ENCODE measurements at regions not wholly inside any gene's neighbourhood (a gene's known extent, or its start where the extent isn't known, plus 50 kb on each side); places are given as distances from the start of the nearest gene placed in this dataset.

DNA sequence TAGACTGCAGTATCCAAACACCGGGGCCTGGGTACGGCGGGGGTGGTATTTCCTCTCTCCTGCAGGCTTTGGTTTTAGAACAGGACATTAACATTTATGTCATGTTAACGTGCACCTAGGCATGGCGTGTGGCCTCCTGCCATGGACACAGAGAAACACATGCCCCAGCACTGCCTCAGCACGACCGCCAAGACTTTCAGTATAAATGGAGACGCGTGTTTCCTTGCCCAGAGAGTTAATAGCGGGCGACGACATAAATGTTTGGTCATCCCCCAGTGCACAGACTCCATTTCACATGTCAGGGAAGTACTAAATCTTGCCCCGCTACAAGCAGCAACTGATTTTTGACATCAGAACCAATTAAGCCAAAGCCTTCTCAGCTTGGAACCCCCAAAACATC is 737.9 kb downstream of the RAB28 start:
- no peaks in the 10 kb centered on the region for H3K36me3 ChIP-seq (ENCODE audit: control insufficient read depth, insufficient read depth, low read length)
- no peak overlapping the region for H3K4me2 ChIP-seq (ENCODE audit: insufficient read depth, low read length)
- no peak overlapping the region for H3K27ac ChIP-seq (ENCODE audit: extremely low read depth, low read depth, low read length)
- no peak for DNase-seq (ENCODE audit: extremely low read depth in 1 of 4, low spot score in 3 of 4)
- no peaks in the 10 kb centered on the region for H3K27me3 ChIP-seq (ENCODE audit: control insufficient read depth in 2 of 2, insufficient read depth in 2 of 2, low read length in 2 of 2)
- POLR2A ChIA-PET, result no interaction called here
- H2AFZ ChIP-seq (ENCODE audit: low read depth, low read length), result no peak overlapping the region
- H3K79me2 ChIP-seq (ENCODE audit: control insufficient read depth, insufficient read depth, low read length), result no peaks in the 10 kb centered on the region
- ATAC-seq, result no peak
- no peaks in the 10 kb centered on the region for H3K9me1 ChIP-seq (ENCODE audit: control insufficient read depth, insufficient read depth, low read length)
- TF ChIP-seq GABPB2 (CRISPR knock-in tag; conservative IDR thresholded peaks at IDR 0.05) (no peak), MBD2 (IDR thresholded peaks at IDR 0.05; ENCODE audit: borderline replicate concordance, low read depth) (no peak), ZFP1 (CRISPR knock-in tag; IDR thresholded peaks at IDR 0.05) (no peak), TCF3 (CRISPR knock-in tag; IDR thresholded peaks at IDR 0.05) (no peak), ZEB2 (IDR thresholded peaks at IDR 0.05) (no peak), MTA3 (IDR thresholded peaks at IDR 0.05; ENCODE audit: borderline replicate concordance) (no peak), ZNF589 (CRISPR knock-in tag; IDR thresholded peaks at IDR 0.05; ENCODE audit: low read depth) (no peak), U2AF1 (optimal IDR thresholded peaks at IDR 0.05; ENCODE audit: low read depth, low read length) (no peak), BRD4 (IDR thresholded peaks at IDR 0.05) (no peak), ADNP (tag; IDR thresholded peaks at IDR 0.05) (no peak)
- TF ChIP-seq, protein P1, sequence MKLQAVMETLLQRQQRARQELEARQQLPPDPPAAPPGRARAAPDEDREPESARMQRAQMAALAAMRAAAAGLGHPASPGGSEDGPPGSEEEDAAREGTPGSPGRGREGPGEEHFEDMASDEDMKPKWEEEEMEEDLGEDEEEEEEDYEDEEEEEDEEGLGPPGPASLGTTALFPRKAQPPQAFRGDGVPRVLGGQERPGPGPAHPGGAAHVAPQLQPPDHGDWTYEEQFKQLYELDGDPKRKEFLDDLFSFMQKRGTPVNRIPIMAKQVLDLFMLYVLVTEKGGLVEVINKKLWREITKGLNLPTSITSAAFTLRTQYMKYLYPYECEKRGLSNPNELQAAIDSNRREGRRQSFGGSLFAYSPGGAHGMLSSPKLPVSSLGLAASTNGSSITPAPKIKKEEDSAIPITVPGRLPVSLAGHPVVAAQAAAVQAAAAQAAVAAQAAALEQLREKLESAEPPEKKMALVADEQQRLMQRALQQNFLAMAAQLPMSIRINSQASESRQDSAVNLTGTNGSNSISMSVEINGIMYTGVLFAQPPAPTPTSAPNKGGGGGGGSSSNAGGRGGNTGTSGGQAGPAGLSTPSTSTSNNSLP (IDR thresholded peaks at IDR 0.05; ENCODE audit: borderline replicate concordance, low read depth, low read length), result no peak
- TF ChIP-seq, protein P2, sequence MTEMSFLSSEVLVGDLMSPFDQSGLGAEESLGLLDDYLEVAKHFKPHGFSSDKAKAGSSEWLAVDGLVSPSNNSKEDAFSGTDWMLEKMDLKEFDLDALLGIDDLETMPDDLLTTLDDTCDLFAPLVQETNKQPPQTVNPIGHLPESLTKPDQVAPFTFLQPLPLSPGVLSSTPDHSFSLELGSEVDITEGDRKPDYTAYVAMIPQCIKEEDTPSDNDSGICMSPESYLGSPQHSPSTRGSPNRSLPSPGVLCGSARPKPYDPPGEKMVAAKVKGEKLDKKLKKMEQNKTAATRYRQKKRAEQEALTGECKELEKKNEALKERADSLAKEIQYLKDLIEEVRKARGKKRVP (CRISPR knock-in tag; IDR thresholded peaks at IDR 0.05), result no peak
- H3K9ac ChIP-seq (ENCODE audit: insufficient read depth in 1 of 2, low read depth in 2 of 2, low read length in 2 of 2), result no peak overlapping the region
- no peaks in the 10 kb centered on the region for H4K20me1 ChIP-seq (replicated peaks; ENCODE audit: control insufficient read depth, insufficient read depth, low read length)
- BruUV-seq (replicated peaks), result no TSS peak
- 0% methylated on average over 13 of the region's 13 CpGs for WGBS (ENCODE audit: insufficient coverage, low coverage, missing lambda C conversion rate)
- no peak overlapping the region for H3K4me3 ChIP-seq
- intact Hi-C loops (cut with micrococcal nuclease), result no loop called here
- no peaks in the 10 kb centered on the region for H3K4me1 ChIP-seq (replicated peaks in 1 of 2; ENCODE audit: control insufficient read depth in 2 of 2, insufficient read depth in 2 of 2, low read length in 2 of 2)
- in situ Hi-C loops (cut with MboI), result no loop called here
- H3K9me3 ChIP-seq (replicated peaks; ENCODE audit: control insufficient read depth, insufficient read depth, low read depth, low read length), result no peaks in the 10 kb centered on the region
- FAIRE-seq, result no peak
- CTCF ChIA-PET (ENCODE audit: low intra/inter-chr PET ratio), result no interaction called here

Data from K562 (cell line).